ENCODE measurements at regions not wholly inside any gene's neighbourhood (a gene's known extent, or its start where the extent isn't known, plus 50 kb on each side); places are given as distances from the start of the nearest gene placed in this dataset.
A peak's percentile ranks its signal among the peaks of the same experiment; 100 is the strongest.
"Not testable (repeated sequence)": the region's sequence is repeated elsewhere in the genome, so short reads cannot be mapped to it uniquely, and the experiment has no call there.

DNA sequence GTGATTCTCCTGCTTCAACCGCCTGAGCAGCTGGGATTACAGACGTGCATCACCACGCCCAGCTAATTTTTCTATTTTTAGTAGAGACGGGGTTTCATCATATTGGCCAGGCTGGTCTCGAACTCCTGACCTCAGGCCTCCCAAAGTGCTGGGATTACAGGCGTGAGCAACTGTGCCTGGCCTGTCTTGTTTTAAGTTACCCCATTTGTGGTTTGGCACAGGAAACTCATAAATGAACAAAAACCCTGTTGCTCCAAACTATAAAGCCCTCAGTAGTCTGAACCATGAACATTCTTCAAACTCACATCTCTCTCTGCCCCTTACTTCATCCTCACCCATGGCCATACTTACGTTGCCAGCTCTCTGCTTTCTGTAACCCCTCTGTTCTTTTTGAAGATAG is 61.7 kb downstream of the RHOU start:
- not testable (repeated sequence) for DNase-seq

DNA sequence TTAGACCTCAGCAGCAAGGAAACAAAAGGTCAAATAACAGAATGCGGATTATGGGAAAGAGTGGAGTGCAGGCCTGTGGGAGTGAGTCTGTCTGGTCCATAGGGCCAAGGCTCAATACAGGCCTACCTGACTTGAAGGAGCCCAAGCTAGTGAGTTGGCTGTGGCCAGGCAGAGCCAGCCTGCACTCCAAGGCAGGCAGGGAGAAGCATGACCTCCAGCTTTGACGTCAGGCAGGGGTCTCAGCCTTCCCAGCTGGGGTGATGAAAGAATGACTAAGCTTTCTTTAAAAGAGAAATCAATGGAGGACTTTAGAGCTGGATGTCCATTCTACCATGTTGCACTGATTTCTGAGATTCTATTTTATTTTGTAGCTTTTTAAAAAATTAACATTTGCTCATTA is 62.8 kb downstream of the RHOU start:
- DNase-seq = no peak

DNA sequence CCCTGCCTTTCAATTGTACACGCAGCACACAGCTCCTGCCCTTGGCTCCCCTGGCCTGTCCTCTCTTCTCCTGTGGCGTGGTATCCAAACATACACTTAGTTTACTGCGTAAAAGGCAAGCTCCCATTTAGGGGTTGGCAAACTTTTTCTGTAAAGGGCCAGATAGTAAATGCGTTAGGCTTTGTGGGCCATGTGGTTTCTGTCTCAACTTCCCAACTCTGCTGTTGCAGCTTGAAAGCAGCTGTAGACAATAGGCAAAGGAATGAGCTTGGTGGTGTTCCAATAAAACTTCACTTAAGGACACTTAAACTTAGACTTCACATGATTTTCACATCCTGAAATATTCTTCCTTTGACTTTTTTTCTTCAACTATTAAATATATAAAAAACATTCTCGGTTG is 63.3 kb downstream of the RHOU start:
- no peak for DNase-seq

DNA sequence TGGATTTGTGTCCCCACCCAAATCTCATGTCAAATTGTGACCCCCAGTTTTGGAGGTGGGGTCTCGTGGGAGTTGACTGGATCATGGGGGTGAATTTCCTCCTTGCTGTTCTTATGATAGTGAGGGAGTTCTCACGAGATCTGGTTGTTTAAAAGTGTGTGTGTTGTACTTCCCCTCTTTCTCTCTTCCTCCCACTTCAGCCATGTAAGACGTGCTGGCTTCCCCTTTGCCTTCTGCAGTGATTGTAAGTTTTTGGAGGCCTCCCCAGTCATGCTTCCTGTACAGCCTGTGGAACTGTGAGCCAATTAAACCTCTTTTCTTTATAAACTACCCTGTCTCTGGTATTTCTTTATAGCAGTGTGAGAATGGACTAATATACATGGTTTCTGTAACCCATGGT is 64.6 kb downstream of the RHOU start:
- DNase-seq = no peak

DNA sequence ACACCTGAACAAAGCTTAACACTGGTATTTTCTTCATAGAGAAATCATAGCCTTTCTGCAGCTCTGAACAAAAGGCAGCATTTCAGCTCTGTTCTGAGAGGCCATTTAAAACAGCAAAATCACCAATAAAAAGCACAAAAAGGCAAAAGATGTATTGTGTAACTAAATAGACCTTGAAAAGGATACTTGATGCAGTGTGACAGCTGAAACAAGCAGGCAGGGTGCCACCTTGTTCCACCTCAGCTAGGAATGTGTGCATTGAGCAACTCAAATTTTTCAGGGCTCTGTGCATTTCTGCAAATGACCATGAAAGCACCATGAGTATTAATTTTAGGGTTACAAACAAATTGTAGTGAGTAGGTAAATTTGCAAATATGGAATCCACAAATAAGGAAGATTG is 65.8 kb downstream of the RHOU start:
- no peak for DNase-seq

DNA sequence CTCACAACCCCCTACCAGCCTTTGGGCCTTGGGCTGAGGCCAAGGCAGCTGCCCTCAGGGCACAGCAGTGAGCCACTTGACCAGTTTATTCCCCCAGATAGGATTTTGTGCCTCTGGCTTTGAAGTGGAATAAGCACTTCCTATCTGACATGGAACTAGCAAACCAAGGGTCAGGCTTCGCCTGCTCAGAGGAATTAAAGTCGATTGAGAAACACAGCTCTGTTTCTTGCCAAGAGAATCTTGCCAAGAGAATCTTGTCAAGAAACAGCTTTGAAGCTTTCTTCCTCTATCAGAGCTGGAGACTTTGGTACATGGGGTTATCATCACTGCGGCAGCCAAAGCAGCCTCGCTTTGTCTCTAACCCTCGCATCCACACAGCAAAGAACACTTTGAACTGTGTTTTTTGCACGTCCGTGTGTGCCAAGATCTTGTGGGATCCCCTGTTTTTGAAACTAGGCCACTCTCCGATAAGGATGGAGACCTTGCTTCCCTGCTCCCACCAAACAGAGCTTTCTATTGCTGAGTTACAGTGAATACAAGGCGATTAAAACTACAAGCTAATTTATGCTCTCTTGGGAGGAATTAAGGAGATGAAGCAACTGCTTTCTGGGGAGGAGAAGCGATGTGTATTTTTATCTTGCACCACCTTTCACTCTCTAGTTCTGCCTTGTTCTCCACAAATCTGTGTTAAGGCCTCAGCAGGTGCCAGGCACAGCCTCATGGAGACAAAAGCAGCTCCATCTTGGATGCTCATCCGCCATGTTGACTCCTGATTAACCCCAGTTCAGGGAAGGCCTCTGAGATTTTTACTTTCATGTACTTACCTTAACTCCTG is 67.3 kb downstream of the RHOU start:
- no peak for DNase-seq

DNA sequence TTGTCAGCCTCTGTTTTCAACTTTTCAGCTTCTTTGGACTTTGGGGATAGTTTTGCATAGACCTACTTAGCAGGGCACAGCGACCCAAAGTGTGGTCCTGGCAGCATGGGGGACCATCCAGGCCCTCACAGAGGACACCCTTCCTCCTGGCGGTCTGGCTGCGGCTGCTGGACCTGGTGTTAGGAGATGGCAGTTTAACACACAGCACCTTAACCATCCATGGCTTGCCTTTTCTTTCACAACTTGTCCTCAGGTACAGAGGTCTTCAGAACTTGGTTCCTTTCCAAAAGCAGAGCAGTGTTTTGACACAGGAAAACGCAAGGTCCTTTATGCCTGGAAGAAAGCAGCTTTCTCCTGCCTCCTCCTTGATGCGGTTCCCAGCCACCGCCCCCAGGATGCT is 68.1 kb downstream of the RHOU start:
- no peak for DNase-seq

DNA sequence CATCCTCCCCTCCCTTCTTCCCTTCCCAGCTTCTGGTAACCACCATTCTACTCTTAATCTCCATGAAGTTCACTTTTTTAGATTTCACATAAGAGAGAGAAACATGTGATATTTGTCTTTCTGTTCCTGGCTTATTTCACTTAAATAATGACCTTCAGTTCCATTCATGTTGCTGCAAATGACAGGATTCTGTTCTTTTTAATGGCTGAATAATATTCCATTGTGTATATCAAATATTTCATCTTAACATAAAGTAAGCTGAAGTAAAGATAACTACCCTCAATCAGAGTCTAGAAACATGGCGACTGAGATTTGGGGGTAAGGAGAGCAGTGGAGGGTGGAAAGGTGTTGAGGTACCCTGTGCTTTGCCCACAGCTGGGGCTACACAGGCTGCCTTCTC is 68.9 kb downstream of the RHOU start:
- no peak for DNase-seq

DNA sequence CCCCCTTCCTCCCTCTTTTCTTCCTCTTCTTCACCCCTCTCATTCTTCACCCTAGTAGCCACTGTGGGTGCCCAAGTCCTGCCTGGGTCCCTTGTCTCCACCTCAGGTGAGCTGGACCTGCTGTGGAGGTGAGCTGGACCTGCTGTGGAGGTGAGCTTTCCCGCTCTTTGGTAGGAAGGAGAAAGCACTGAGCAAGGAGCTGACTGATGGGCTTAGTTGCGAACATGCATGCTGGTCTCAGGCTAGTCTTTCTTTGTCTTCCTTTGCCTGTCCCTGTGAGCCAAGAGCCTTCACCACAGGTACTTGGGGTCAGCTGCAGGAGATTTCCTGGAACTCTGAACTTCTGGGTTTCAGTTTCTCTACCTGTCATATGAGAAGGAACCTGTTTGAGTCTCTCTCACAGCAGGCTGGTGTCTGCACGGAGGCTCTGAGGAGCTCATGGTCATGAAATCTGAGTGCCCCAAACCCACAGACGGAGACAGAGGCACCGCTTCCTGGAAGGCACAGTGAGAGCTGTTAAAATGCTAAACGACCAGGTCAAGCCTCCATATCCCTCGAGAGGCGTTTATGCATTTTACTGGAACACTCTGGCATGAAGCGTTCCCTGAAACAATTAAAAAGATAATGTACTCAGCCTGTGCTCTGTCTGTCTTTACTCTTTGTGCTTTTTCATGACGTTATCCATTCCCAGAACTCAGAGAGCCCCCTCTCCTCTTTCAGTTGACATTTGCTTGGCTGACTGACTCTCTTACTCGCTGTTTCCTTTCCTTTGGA is 69.5 kb downstream of the RHOU start:
- DNase-seq = peak; percentile 58 to 62

DNA sequence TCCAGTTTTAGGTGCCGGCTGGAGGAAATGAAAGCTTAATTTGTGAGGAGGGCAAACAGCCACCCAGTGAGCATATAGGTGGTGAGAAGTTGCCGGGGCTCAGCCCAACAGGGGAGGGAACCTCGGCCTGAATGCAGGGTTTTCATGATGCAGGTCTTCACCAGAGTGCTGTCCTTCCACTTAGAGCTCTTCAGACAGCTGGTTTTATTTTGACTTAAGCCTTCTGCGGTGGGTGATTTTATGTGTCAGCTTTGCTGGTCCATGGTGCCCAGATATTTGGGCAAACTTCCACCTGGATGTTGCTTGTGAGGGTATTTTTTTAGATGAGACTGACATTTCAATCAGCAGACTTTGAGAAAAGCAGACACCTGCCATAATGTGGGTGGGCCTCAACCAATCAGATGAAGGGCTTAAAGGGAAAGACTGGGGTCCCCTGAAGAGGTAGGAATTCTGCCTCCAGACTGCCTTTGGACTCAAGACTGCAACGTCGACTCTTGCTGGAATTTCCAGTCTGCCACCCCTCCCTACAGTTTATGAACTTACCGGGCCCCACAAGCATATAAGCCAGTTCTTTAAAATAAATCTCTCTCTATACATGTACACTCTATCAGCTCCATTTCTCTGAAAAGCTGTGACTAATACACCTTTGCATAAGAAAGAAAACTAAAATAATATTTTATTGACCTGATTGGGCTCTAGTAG is 72.8 kb downstream of the RHOU start:
- DNase-seq = no peak

DNA sequence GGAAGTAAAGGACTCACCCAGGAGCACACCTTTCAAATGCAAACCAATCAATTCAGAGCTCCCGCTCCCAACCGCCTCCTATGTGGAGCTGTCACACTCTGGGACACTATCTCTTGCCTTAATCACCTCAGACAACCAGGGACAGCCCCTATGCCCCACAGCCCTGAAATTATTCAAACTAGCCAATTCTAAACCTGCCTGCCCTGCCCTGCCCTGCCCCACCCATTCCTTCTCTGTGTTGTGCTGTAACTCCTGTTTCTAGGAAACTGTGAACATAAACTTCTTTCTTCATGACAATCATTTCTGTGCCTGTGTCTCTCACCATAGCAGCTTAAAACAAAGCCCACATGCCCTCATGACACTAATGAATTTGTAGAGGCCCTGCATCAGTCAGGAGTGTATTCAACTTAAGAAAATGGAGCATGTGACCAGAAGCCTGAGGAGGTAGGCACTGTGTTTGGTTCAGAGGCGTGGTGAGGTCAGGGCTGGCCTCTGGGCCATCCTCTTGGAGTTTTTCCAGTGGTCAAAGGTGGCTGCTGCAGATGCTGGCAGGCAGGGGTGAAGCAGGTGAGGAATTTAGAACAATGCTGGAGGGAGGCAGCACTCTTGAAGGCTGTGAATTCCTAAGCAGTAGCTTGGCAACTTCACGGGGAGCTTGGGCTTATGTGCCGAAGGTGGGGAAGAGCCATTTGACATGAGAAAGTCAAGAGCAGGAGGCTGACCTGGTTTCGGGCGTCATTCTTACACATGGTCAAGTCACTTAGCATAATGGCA is 74.5 kb downstream of the RHOU start:
- peak in 1 of 2 experiments; percentile 28 for DNase-seq

DNA sequence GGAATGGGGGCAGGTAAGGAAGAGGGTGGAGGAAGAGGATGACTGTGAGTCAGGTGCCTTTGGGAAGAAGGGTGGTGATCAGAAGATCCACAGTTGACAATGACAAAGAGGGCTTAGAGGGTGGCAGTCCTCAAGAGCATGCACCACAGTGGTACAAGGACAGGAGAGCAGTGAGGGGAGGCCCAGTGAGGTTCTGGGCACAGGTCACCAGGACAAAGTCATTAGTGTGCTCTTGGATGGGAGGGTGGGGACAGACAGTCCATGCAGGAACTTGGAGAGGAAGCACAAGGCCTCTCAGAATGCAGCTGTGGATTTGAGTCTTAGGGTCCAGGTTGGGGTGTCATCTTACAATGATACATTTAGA is 75.1 kb downstream of the RHOU start:
- DNase-seq = no peak

DNA sequence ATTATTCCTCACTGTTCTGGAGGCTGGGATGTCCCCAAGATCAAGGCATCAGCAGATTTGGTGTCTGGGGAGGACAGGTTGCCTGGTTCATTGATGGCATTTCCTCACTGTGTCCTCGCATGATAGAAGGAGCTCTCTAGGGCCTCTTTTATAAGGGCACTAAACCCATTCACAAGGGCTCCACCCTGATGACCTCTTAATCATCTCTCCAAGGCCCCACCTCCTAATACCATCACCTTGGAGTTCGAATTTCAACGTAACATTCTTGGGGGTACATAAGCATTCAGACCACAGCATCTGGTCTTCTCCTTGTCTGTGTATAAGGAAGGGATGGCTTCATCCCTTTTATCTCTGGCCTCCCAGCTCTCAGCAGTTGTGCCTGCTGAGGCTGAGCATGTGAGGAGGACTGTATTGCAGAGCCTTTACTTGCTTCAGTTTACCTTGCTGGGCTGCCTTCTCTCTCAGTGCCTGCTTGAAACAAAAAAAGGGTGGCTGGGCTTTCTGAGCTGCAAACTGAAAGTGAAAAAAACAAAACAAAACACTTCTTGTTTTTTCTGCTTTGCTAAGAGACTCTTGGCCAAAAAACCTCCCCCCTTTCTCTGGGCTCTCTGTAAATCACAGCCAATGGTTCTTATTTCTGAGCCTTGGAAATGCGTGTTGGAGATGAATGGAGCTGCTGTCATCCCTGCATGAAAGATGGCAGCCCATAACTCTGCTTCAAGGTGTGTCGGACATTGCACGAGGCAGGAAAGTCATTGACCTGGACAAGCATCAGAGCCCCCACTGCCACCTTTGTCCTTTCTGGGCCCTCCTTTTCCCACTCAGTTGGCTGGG is 75.8 kb downstream of the RHOU start:
- no peak for DNase-seq

DNA sequence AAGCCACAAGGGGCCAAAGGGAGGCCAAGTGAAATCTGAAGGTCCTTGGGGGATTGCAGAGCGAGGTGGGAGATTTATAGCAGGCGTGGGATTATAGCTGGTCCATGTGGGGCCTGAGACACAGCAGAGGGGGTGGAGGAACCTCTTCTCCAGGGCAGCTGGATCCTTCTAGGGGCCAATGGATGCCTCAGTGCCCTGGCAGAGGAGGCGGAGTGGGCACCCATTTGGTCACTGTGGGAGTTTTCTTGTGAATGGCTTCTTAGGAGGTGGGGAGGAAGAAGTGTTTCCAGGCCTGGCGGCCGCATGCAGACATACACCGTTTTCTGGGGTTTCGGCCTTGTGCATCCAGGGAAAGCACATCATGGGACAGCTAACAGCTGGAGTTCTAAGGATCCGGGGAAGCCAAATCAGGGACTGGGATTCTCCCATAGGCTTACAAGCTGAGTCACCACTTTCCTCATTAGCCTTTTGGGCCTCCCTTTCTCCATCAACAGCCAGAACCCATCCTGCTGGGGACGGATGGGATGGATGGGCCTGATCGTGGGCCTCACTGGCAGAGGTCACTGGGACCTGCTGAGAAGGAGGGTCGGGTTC is 76.5 kb downstream of the RHOU start:
- DNase-seq = no peak

DNA sequence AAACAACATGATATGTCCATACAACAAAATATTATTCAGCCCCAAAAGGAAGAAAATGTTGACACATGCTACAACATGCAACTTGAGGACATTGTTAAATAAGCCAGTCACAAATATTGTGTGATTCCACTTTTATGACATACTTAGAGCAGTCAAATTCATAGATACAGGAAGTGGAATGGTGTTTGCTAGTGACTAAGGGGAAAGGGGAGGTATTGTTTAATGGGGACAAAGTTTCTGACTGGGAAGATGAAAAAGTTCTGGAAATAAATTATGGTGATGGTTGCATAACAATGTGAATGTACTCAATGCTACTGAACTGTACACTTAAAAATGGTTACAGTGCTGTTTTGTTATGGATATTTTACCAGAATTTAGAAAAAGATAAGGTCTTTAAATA is 77.7 kb downstream of the RHOU start:
- no peak for DNase-seq

DNA sequence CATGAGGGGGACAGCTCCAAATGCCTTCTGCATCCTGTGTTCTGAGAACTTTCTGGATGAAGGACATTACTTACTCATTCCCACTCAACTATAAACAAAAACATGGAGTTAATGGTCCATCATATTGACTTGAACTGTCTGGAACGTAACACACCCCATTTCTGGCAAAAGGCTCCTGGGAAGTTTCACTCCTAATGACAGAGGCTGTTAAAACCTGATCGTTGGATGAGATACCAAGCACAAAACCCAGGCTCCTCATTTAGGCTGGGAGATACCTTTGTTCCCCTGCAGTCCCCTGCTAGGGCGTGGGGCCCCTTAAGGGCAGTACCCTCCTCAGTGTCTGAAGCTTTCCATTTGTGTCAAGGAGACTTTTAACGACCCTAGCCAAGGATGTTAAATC is 78.9 kb downstream of the RHOU start:
- no peak for DNase-seq

DNA sequence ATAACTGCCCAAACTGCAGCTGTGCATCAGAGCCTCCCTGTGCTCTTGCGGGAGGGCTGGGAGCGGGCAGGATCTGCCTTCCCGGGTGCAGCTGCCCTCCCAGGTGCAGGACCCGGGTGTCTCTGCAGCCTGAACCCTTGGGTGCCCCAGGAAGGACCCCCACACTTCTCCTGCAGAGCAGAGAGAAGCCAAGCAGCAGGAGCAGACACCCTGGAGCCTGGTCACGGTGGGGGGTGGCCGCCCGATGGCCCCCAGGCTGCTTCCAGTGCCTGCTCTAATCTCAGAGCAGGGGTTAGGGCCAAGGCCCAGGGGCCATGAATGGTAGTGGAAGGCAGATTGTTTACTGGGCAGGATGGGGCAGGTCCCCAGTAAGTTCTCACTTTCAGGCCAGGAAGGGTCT is 83.0 kb downstream of the RHOU start:
- no peak for DNase-seq

DNA sequence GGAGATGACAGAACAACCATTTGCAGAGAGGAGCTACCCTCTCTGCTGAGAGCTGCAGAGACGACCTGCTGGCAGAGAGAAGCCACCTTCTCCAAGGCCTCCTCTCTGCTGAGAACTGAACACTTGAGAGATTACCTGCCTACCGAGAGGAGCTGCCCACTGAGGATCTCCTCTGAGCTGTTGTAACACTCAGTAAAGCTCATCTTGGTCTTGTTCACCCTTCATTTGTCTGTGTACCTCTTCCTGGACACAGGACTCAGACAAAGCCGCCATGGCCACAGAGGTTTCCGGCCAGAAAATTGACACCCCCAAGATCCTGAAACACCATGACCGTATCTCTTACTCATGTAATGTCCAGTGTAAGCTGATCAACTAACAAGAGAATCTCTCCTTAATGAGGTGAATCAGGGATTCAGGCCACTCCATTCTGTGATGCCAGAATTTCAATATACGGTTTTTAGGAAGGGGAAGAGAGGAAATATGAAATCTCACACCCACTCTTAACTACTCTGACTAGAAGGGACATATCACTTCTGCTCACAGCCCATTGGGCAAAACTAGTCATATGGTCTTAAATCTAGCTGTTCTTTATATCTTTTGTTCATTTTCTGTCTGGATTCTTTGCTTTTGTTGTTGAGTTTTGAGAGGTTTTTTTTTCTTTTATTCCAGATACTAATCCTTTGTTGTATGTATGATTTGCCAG is 83.8 kb downstream of the RHOU start:
- no peak for DNase-seq

DNA sequence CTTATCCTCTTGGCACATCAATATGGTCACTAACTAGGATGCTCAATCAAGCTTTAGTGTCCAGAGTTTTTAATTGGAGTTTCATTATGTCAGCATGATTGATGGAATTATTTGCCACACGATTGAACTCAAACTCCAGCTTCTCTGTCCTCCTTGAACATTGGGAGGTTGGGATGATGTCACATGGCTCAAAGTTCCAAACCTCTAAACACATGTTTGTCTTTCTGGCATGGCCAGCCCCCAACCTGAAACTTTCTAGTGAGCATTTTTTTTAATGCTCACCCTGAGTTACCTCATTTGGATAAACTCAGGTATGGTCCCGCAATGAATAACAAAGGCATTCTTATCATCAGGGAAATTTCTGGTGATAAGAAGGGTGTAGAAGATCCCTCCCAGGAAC is 86.0 kb downstream of the RHOU start:
- DNase-seq = no peak

DNA sequence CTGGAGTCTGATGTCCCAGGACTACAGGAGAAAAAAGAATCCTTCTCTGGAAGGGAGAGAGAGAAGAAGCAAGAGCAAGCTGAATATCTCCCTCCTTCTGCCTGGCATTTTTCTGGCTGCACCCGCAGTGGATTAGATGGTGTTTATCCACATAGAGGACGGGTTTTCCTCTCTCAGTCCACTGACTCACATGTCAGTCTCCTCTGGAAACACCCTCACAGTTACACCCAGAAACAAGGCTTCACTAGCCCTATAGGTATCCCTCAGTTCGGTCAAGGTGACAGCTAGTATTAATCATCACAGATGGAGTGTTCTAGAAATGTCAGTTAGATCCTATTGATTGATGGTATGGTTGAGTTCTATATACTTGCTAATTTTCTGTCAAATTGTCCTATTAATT is 87.9 kb downstream of the RHOU start:
- DNase-seq = no peak

DNA sequence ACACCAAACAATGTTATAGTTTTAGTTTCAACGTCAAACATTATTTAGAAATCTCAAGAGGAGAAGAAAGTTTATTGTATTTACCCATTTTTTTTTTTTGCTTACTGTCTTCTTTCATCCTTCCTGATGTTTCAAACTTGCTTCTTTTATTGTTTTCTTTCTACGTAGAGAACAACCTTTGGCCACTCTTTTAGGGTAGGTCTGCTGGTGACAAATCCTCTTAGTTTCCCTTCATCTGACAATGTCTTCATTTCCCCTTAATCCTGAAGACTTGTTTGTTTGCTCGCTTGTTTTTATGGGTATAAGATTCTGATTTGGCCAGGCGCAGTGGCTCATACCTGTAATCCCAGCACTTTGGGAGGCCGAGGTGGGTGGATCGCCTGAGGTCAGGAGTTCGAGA is 89.1 kb downstream of the RHOU start:
- no peak for DNase-seq

Data from activated T-cell treated with anti-CD3 and anti-CD28 coated beads, Interleukin-2, amount 50 U/mL, for 48 hours (primary cell).